ENCODE measurements at regions not wholly inside any gene's neighbourhood (a gene's known extent, or its start where the extent isn't known, plus 50 kb on each side); places are given as distances from the start of the nearest gene placed in this dataset.
A peak's percentile ranks its signal among the peaks of the same experiment; 100 is the strongest.

- ChIA-PET POLR2A (interaction anchor here (0.7 kb wide), 1 partner anchor 51 kb away, joined by 3 read pairs; no protein-coding TSS in a partner anchor), CTCF (interaction anchor here (0.7 kb wide), 1 partner anchor 284 kb away, joined by 3 read pairs; no protein-coding TSS in a partner anchor)
- Mint-ChIP-seq H3K4me3 (no peak overlapping the region), H3K9me3 (ENCODE audit: low read depth) (no peaks in the 10 kb centered on the region), H3K4me1 (peaks cover 6% of the 10 kb centered on the region), H3K27me3 (peaks cover 8% of the 10 kb centered on the region), H3K36me3 (ENCODE audit: low read depth) (no peaks in the 10 kb centered on the region), H3K27ac (no peak overlapping the region)
- intact Hi-C loops (cut with DNase I, micrococcal nuclease), result no loop called here
- DNase-seq (no peak), ATAC-seq (no peak)
Measured at GRCh38 chr1:182191381-182192115, 130.0 kb upstream of the ZNF648 start.

GRCh38 chr1:182189535-182190066 is 128.1 kb upstream of the ZNF648 start:
- DNase-seq (no peak), ATAC-seq (peak; percentile 74)
- POLR2A ChIA-PET, result interaction anchor here (0.7 kb wide), 1 partner anchor 215 kb away, joined by 4 read pairs; no protein-coding TSS in a partner anchor
- H3K4me1 Mint-ChIP-seq, result peaks cover 6% of the 10 kb centered on the region
- H3K36me3 Mint-ChIP-seq (ENCODE audit: low read depth), result no peaks in the 10 kb centered on the region
- H3K9me3 Mint-ChIP-seq (ENCODE audit: low read depth), result no peaks in the 10 kb centered on the region
- peaks cover 8% of the 10 kb centered on the region for H3K27me3 Mint-ChIP-seq
- CTCF ChIA-PET, result interaction anchor here (0.6 to 1.8 kb wide), 3 partner anchors 12 to 593 kb away, joined by 3 to 9 read pairs (median 5); no protein-coding TSS in a partner anchor
- no peak overlapping the region for H3K4me3 Mint-ChIP-seq
- intact Hi-C loops (cut with DNase I, micrococcal nuclease), result no loop called here
- no peak overlapping the region for H3K27ac Mint-ChIP-seq

DNA sequence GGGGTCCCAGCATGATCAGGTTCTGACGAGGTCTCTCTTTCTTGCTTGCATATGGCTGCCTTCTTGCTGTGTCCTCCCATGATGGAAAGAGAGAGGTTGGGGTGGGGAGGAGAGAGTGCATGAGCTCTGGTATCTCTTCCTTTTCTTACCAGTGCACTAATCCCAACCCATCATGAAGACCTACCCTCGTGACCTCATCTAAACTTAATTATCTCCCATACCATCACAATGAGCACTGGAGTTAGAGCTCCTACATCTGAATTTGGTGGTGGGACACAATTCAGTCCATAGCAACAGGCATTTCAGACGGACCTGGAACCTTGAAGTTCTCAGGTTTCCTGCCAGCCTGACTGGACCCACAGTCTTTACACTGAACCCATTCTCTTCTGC is 125.2 kb upstream of the ZNF648 start:
- ATAC-seq (no peak), DNase-seq (no peak)
- Mint-ChIP-seq H3K36me3 (ENCODE audit: low read depth) (no peaks in the 10 kb centered on the region), H3K27me3 (peaks cover 5% of the 10 kb centered on the region), H3K4me3 (no peak overlapping the region), H3K9me3 (ENCODE audit: low read depth) (no peaks in the 10 kb centered on the region), H3K4me1 (peaks cover 6% of the 10 kb centered on the region), H3K27ac (no peak overlapping the region)
- intact Hi-C loops (cut with DNase I, micrococcal nuclease), result no loop called here
- CTCF ChIA-PET, result interaction anchor here (0.6 to 1.3 kb wide), 3 partner anchors 38 to 182 kb away, joined by 4 read pairs; no protein-coding TSS in a partner anchor
- POLR2A ChIA-PET, result no interaction called here

- Mint-ChIP-seq H3K36me3 (ENCODE audit: low read depth) (no peaks in the 10 kb centered on the region), H3K9me3 (ENCODE audit: low read depth) (no peaks in the 10 kb centered on the region), H3K4me1 (peaks cover 6% of the 10 kb centered on the region), H3K4me3 (no peak overlapping the region), H3K27me3 (peaks cover 3% of the 10 kb centered on the region), H3K27ac (no peak overlapping the region)
- ChIA-PET CTCF (interaction anchor here (0.6 to 1.3 kb wide), 3 partner anchors 38 to 182 kb away, joined by 4 read pairs; no protein-coding TSS in a partner anchor), POLR2A (no interaction called here)
- DNase-seq, result no peak
- ATAC-seq, result no peak
- intact Hi-C loops (cut with DNase I, micrococcal nuclease), result no loop called here
Measured at GRCh38 chr1:182185842-182186756, 124.6 kb upstream of the ZNF648 start.

DNA sequence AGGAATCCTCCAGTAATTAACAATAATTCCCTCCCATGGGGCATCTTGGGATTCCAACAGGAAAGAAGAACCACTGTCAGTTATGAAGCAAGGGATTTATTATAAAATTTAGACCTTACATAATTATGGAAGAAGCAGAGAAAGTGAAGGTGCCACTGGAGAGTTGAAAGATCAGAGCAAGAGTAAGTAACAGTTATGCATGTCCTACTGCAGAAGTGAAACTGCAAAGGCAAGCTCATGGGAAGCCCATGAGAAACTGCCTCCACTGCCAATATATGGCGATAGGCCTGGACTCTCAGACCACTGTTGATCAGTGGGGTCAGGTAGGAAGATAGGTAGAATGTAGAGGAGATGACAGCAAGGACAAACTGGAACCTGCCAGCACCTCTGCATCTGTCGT is 123.6 kb upstream of the ZNF648 start:
- no peak for DNase-seq
- Mint-ChIP-seq H3K27me3 (peaks cover 4% of the 10 kb centered on the region), H3K27ac (no peak overlapping the region), H3K36me3 (ENCODE audit: low read depth) (no peaks in the 10 kb centered on the region), H3K9me3 (ENCODE audit: low read depth) (no peaks in the 10 kb centered on the region), H3K4me3 (no peak overlapping the region), H3K4me1 (peaks cover 6% of the 10 kb centered on the region)
- ATAC-seq, result no peak
- intact Hi-C loops (cut with DNase I, micrococcal nuclease), result no loop called here
- CTCF ChIA-PET, result no interaction called here
- POLR2A ChIA-PET, result no interaction called here

- H3K27ac Mint-ChIP-seq, result no peak overlapping the region
Measured at GRCh38 chr1:182183606-182184005, 122.1 kb upstream of the ZNF648 start.

GRCh38 chr1:182182311-182182710 is 120.8 kb upstream of the ZNF648 start:
- Mint-ChIP-seq H3K4me1 (no peaks in the 10 kb centered on the region), H3K27ac (no peak overlapping the region), H3K27me3 (peaks cover 6% of the 10 kb centered on the region), H3K9me3 (ENCODE audit: low read depth) (no peaks in the 10 kb centered on the region), H3K36me3 (ENCODE audit: low read depth) (no peaks in the 10 kb centered on the region), H3K4me3 (no peak overlapping the region)
- ATAC-seq (no peak), DNase-seq (no peak)
- POLR2A ChIA-PET, result no interaction called here
- intact Hi-C loops (cut with DNase I, micrococcal nuclease), result no loop called here
- CTCF ChIA-PET, result interaction anchor here (1.5 kb wide), 1 partner anchor 39 kb away, joined by 3 read pairs; no protein-coding TSS in a partner anchor

More at GRCh38 chr1:182183606-182184005, 122.1 kb upstream of the ZNF648 start:
- Mint-ChIP-seq H3K4me1 (no peaks in the 10 kb centered on the region), H3K36me3 (ENCODE audit: low read depth) (no peaks in the 10 kb centered on the region), H3K27me3 (peaks cover 4% of the 10 kb centered on the region), H3K4me3 (no peak overlapping the region), H3K9me3 (ENCODE audit: low read depth) (no peaks in the 10 kb centered on the region)
- CTCF ChIA-PET, result no interaction called here
- intact Hi-C loops (cut with DNase I, micrococcal nuclease), result no loop called here
- DNase-seq (no peak), ATAC-seq (no peak)
- POLR2A ChIA-PET, result interaction anchor here (0.5 kb wide), 1 partner anchor 124 kb away, joined by 3 read pairs; no protein-coding TSS in a partner anchor

- ChIA-PET POLR2A (no interaction called here), CTCF (interaction anchor here (1.0 kb wide), 1 partner anchor 38 kb away, joined by 4 read pairs; no protein-coding TSS in a partner anchor)
- ATAC-seq (no peak), DNase-seq (no peak)
- Mint-ChIP-seq H3K4me1 (no peaks in the 10 kb centered on the region), H3K27me3 (peaks cover 6% of the 10 kb centered on the region), H3K36me3 (ENCODE audit: low read depth) (no peaks in the 10 kb centered on the region), H3K27ac (no peak overlapping the region), H3K9me3 (ENCODE audit: low read depth) (peaks cover 2% of the 10 kb centered on the region), H3K4me3 (no peak overlapping the region)
- intact Hi-C loops (cut with DNase I, micrococcal nuclease), result no loop called here
Measured at GRCh38 chr1:182181167-182181572, 119.7 kb upstream of the ZNF648 start.

GRCh38 chr1:182175361-182175931 is 113.9 kb upstream of the ZNF648 start:
- H3K4me3 Mint-ChIP-seq, result no peak overlapping the region
- POLR2A ChIA-PET, result no interaction called here
- no peaks in the 10 kb centered on the region for H3K36me3 Mint-ChIP-seq (ENCODE audit: low read depth)
- peaks cover 4% of the 10 kb centered on the region for H3K27me3 Mint-ChIP-seq
- ATAC-seq, result no peak
- CTCF ChIA-PET, result interaction anchor here (0.7 kb wide), 1 partner anchor 18 kb away, joined by 3 read pairs; no protein-coding TSS in a partner anchor
- DNase-seq, result no peak
- intact Hi-C loops (cut with DNase I, micrococcal nuclease), result no loop called here
- H3K9me3 Mint-ChIP-seq (ENCODE audit: low read depth), result peaks cover 2% of the 10 kb centered on the region
- no peak overlapping the region for H3K27ac Mint-ChIP-seq
- H3K4me1 Mint-ChIP-seq, result no peaks in the 10 kb centered on the region

DNA sequence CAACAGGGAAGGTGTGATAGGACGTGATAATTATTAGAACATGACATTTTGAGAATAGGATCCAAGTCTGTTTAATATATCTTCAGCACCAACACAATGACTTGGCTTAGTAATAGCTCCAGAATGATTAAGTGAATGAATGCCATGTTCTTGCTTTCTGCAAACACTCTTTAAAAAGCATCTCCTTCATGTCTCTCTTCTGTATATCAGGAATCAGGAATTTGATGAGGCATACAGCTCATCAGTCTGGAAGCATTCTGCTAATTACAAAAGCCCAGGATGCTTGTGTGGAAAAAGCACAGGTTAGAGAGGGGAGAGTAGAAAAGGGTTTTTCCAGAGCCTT is 113.0 kb upstream of the ZNF648 start:
- no peaks in the 10 kb centered on the region for H3K4me1 Mint-ChIP-seq
- POLR2A ChIA-PET, result no interaction called here
- ATAC-seq, result no peak
- H3K36me3 Mint-ChIP-seq (ENCODE audit: low read depth), result no peaks in the 10 kb centered on the region
- H3K27ac Mint-ChIP-seq, result no peak overlapping the region
- intact Hi-C loops (cut with DNase I, micrococcal nuclease), result no loop called here
- H3K9me3 Mint-ChIP-seq (ENCODE audit: low read depth), result peaks cover 2% of the 10 kb centered on the region
- H3K27me3 Mint-ChIP-seq, result peaks cover 4% of the 10 kb centered on the region
- H3K4me3 Mint-ChIP-seq, result no peak overlapping the region
- DNase-seq, result no peak
- CTCF ChIA-PET, result interaction anchor here (0.7 to 0.8 kb wide), 2 partner anchors 19 to 625 kb away, joined by 3 to 5 read pairs; no protein-coding TSS in a partner anchor
